RWPE1 (cell line): ENCODE measurements at regions not wholly inside any gene's neighbourhood (a gene's known extent, or its start where the extent isn't known, plus 50 kb on each side); places are given as distances from the start of the nearest gene placed in this dataset.

Experiments used
- CTCF ChIA-PET: fragments of 350-600 bp; sonication (Branson Sonifier 250); formaldehyde crosslinking; extraction: SDS; loops from one replicate; lab custom pipeline; 2021; lab: Yijun Ruan, JAX
- POLR2A ChIA-PET: fragments of 400-600 bp; formaldehyde crosslinking; extraction: SDS; loops from one replicate; lab custom pipeline; 2020; ENCODE audit warnings: antibody characterized with exemption; ENCODE audit not compliant: low non-redundant PET; lab: Yijun Ruan, JAX
- DNase-seq: peaks from one replicate; pipeline ENCODE4 v3.0.0; 2012; ENCODE audit warnings: low spot score
- H3K27ac ChIP-seq: fragments of 450-650 bp; 2 replicates; pipeline ENCODE4 v1.5.1; 2017
- TF ChIP-seq, protein P1 (sequence below): fragments of 450-650 bp; conservative IDR thresholded peaks from 2 replicates; pipeline ENCODE4 v1.5.1; 2017; ENCODE audit warnings: low read depth, mild to moderate bottlenecking

DNA sequence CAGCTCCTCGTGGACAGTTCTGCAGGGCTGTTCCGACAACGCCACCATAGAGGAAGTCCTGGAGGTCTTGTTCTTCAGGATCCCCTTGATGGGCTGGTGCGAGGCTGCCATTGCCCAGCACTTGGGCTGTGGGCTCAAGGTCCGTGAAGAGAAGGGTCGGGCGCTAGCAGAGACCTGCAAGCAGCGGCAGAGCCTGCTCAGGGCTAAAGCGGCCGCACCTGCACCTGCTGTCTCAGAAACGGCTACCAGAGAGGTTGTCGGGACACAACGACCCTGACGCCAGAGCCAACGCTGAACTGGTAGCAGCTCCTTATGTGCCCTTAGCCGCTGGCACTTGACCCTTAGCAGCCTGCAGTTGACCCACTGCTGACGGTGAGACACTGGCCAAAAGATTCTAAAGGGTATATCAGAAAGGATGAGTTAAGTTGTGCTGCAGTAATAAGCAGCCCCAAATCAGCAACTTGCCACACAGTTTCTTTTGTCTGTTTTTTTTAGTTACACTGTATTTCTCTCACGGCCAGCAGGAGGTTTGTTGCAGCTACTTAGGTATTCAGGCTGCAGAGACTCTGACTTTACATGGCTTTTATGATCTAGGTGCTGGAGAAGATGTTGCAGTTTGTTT, 55.5 kb upstream of the ST6GAL2 start:
- TF ChIP-seq, protein P1, sequence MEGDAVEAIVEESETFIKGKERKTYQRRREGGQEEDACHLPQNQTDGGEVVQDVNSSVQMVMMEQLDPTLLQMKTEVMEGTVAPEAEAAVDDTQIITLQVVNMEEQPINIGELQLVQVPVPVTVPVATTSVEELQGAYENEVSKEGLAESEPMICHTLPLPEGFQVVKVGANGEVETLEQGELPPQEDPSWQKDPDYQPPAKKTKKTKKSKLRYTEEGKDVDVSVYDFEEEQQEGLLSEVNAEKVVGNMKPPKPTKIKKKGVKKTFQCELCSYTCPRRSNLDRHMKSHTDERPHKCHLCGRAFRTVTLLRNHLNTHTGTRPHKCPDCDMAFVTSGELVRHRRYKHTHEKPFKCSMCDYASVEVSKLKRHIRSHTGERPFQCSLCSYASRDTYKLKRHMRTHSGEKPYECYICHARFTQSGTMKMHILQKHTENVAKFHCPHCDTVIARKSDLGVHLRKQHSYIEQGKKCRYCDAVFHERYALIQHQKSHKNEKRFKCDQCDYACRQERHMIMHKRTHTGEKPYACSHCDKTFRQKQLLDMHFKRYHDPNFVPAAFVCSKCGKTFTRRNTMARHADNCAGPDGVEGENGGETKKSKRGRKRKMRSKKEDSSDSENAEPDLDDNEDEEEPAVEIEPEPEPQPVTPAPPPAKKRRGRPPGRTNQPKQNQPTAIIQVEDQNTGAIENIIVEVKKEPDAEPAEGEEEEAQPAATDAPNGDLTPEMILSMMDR, result no peak
- CTCF ChIA-PET, result no interaction called here
- POLR2A ChIA-PET, result no interaction called here

DNA sequence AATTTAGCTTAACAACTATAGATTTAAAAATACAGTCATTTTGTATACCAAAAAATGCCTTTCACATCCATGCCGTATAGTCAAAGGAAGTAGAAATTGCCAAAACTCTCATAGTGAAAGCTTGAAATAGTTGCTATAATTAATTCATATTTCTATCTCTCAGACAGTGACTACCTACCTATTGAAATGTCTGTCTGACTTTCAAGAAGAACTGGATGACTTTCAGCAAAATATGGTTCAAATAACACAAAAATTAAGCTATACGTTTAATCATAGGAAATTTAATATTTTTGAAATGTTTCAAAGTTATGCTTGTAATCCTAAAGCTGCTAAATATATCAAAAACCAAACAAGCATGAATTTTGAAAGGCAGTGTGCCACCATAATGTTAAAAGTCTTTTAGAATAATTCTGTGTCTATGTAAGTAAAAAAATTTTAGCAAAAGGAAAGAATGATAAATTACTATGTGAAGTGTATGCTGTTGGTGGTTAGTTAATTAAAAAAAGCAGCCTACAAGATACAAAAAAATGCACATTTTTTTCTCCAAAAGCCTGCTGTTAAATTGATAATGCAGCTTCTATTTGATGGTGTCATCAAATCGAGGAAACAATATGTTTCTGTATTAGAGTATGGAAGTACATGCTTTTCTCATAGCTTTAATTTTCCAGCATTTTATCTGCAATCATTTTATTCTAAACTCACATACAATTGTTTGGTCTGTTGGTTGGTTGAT, 57.7 kb upstream of the ST6GAL2 start:
- ChIA-PET CTCF (no interaction called here), POLR2A (no interaction called here)
- TF ChIP-seq, protein P1, result no peak
- DNase-seq, result no peak
- H3K27ac ChIP-seq, result no peak overlapping the region

More for the DNA sequence above, 55.5 kb upstream of the ST6GAL2 start:
- no peak overlapping the region for H3K27ac ChIP-seq
- no peak for DNase-seq

DNA sequence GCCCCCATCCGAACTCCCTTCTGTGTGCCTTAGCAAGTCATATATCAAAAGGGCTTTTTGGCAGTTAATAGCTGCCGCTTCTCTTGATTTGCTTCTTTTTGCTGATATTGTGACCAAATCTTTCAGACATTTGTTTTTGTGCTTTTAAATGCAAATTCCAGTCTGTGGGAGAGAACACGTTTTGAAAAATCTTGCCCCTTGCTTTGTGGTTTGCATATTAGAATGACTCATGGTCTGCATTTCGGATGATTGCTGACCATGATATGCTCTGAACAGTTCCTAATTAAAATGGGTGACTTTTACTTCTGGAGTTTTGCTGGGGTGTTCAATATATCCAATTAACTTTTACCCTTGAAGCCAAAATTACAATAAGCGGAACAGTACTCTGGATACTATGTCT, 58.2 kb upstream of the ST6GAL2 start:
- H3K27ac ChIP-seq, result no peak overlapping the region
- DNase-seq, result no peak
- ChIA-PET POLR2A (no interaction called here), CTCF (no interaction called here)
- TF ChIP-seq, protein P1, result no peak

DNA sequence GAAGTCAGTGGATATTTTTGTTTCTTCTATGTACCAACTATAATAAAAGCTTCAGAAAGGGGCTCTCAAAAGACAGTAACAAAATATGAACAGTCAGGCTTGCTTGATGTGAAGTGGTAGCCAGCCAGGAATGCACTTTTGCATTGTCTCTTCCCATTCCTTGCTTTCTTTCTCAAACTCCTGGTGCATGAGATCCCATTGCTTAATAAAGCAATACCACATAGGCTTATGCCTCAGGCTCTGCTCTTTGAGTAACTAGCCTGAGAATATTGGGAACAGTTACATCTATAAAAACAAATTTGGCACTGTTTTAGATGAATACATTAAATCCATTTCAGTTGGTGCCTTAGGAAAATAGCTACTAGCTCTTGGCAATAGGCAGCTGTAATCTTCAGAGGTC, 62.6 kb upstream of the ST6GAL2 start:
- TF ChIP-seq, protein P1, result no peak
- POLR2A ChIA-PET, result no interaction called here
- H3K27ac ChIP-seq, result no peak overlapping the region
- CTCF ChIA-PET, result interaction anchor here (0.7 kb wide), 1 partner anchor 82 kb away, joined by 3 read pairs; no protein-coding TSS in a partner anchor
- DNase-seq, result no peak

DNA sequence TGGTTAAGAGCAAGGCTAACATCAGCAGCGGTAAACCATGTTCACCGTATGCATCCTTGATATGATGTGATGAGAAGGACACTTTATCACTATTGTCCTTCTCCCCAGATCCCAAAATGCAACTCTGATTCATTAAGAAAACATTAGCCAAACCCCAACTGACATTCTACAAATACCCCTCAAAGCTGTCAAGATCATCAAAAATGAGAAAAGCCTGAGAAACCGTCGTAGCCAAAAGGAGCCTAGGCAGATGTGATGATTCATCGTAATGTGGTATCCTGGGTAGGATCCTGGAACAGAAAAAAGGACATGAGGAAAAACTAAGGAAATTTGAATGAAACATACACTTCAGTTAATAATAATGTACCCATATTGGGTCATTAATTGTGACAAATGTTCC, 67.3 kb upstream of the ST6GAL2 start:
- POLR2A ChIA-PET, result no interaction called here
- CTCF ChIA-PET, result no interaction called here

DNA sequence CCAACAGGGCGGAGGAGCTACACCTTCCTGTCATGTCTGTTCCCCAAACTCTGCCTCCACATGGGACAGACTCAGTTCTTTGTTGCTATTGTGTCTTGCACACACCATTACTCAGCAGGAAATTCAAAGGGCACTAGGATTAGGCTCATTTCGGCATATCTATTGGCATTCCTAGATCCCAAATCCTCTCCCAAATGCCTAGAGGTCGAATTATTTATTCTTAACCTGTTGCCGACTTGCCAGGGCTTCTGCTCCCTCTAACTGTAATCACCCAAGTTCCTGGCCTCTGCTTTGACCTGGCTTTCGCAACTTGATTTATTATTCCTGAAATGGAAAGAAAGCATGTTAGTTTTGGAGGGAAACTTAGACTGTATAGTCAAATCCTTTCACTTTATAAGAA, 67.8 kb upstream of the ST6GAL2 start:
- no peak overlapping the region for H3K27ac ChIP-seq
- ChIA-PET CTCF (interaction anchor here (0.6 kb wide), 1 partner anchor 106 kb away, joined by 4 read pairs; no protein-coding TSS in a partner anchor), POLR2A (no interaction called here)
- no peak for DNase-seq
- TF ChIP-seq, protein P1, result no peak

More for the DNA sequence above, 67.3 kb upstream of the ST6GAL2 start:
- H3K27ac ChIP-seq, result no peak overlapping the region
- TF ChIP-seq, protein P1, result no peak
- DNase-seq, result no peak
